HepG2 (cell line): ENCODE measurements at regions not wholly inside any gene's neighbourhood (a gene's known extent, or its start where the extent isn't known, plus 50 kb on each side); places are given as distances from the start of the nearest gene placed in this dataset.

Source experiments
- ATAC-seq: fragments of 200-7000 bp; cut with Tn5 transposase; 3 replicates; pipeline ENCODE4 v1.9.1; 2020; ENCODE audit warnings: mild to moderate bottlenecking, moderate library complexity
- BruUV-seq: library from RNA; stranded (reverse); fragments of 400-500 nt; replicated peaks from 2 replicates; lab custom pipeline; 2021; lab: Mats Ljungman, UMichigan
- CTCF ChIA-PET: fragments of 300-600 bp; formaldehyde crosslinking; extraction: SDS; loops from one replicate; lab custom pipeline; 2021; ENCODE audit warnings: low total read pairs, inconsistent platforms, low intra/inter-chr PET ratio; lab: Yijun Ruan, JAX
- POLR2A ChIA-PET: fragments of 350-600 bp; sonication (Branson Sonifier 250); formaldehyde crosslinking; loops from one replicate; lab custom pipeline; 2020; ENCODE audit warnings: antibody characterized with exemption, inconsistent platforms; lab: Yijun Ruan, JAX
- DNase-seq: peaks from one replicate; pipeline ENCODE4 v3.0.0-alpha.2; 2015; ENCODE audit warnings: low spot score
- FAIRE-seq: peaks from 3 replicates; lab custom pipeline; 2011; peaks lifted over from hg19 to GRCh38; lab: Jason Lieb, UNC
- H2AFZ ChIP-seq: one replicate; pipeline ENCODE4 v1.6.1; 2011; ENCODE audit warnings: low read length, inconsistent platforms
- H3K27ac ChIP-seq: fragments of 300-600 bp; 3 replicates; pipeline ENCODE4 v1.8.0; 2011; ENCODE audit warnings: mixed run types, mild to moderate bottlenecking, mixed read lengths, low read length, inconsistent platforms; ENCODE audit not compliant: insufficient read depth; ENCODE audit errors: extremely low read length
- H3K27me3 ChIP-seq, 2 experiments: fragments of 200-600 bp in 1 of 2; 2 replicates in 1 of 2; 3 replicates in 1 of 2; pipeline versions ENCODE4 v1.6.0 to v1.8.0; 2011; ENCODE audit warnings: low read length in 2 of 2, mild to moderate bottlenecking in 2 of 2, moderate library complexity in 2 of 2, inconsistent platforms in 1 of 2; ENCODE audit not compliant: insufficient read depth in 2 of 2, control insufficient read depth in 1 of 2
- H3K36me3 ChIP-seq, 2 experiments: fragments of 200-600 bp in 1 of 2; replicated peaks in 1 of 2; 2 replicates in 1 of 2; 3 replicates in 1 of 2; pipeline versions ENCODE4 v1.5.1 to v1.8.0; 2011; ENCODE audit warnings: low read length in 2 of 2, inconsistent platforms in 1 of 2; ENCODE audit not compliant: insufficient read depth in 2 of 2, control insufficient read depth in 1 of 2
- H3K4me1 ChIP-seq: 2 replicates; pipeline ENCODE4 v1.5.1; 2012; ENCODE audit warnings: low read length, inconsistent platforms; ENCODE audit not compliant: insufficient read depth
- H3K4me2 ChIP-seq: 2 replicates; pipeline ENCODE4 v1.6.0; 2011; ENCODE audit warnings: low read depth, low read length, inconsistent platforms
- H3K4me3 ChIP-seq, 3 experiments: fragments of 200-600 bp in 1 of 3; sonication (generic), shearing (Covaris generic) in 1 of 3; replicated peaks in 1 of 3; 2 replicates each; pipeline ENCODE4 v1.5.1; 2011 to 2016; ENCODE audit warnings: low read length in 3 of 3, inconsistent platforms in 2 of 3, low read depth in 2 of 3, mild to moderate bottlenecking in 2 of 3, control low read depth in 1 of 3, mixed read lengths in 1 of 3; ENCODE audit not compliant: insufficient read depth in 1 of 3
- H3K79me2 ChIP-seq: one replicate; pipeline ENCODE4 v1.6.1; 2011; ENCODE audit warnings: low read length, inconsistent platforms; ENCODE audit not compliant: insufficient read depth
- H3K9ac ChIP-seq: 2 replicates; pipeline ENCODE4 v1.6.0; 2011; ENCODE audit warnings: mild to moderate bottlenecking, low read depth, low read length, inconsistent platforms; ENCODE audit not compliant: insufficient read depth
- H3K9me3 ChIP-seq: 2 replicates; pipeline ENCODE4 v1.5.1; 2012; ENCODE audit warnings: mild to moderate bottlenecking, low read length
- H4K20me1 ChIP-seq: 2 replicates; pipeline ENCODE4 v1.6.0; 2011; ENCODE audit warnings: inconsistent platforms, mild to moderate bottlenecking, low read length, moderate library complexity; ENCODE audit not compliant: insufficient read depth
- ATM ChIP-seq: fragments of 450-650 bp; IDR thresholded peaks from 2 replicates; pipeline ENCODE4 v1.7.1; 2017; ENCODE audit warnings: mild to moderate bottlenecking, borderline replicate concordance
- CCDC6 ChIP-seq: sonication (generic); formaldehyde crosslinking; IDR thresholded peaks from 2 replicates; pipeline ENCODE4 v1.8.1; 2022; ENCODE audit warnings: mild to moderate bottlenecking, missing genetic modification reagents, moderate library complexity
- EZH2 ChIP-seq: conservative IDR thresholded peaks from 2 replicates; pipeline ENCODE4 v1.6.1; 2012; ENCODE audit warnings: mild to moderate bottlenecking, low read depth, low read length, moderate library complexity
- FOSL1 ChIP-seq: sonication (generic); formaldehyde crosslinking; IDR thresholded peaks from 2 replicates; pipeline ENCODE4 v1.9.0; 2021; ENCODE audit warnings: missing genetic modification reagents, borderline replicate concordance
- IRX3 ChIP-seq: sonication (generic); formaldehyde crosslinking; IDR thresholded peaks from 2 replicates; pipeline ENCODE4 v1.8.1; 2023; ENCODE audit warnings: mild to moderate bottlenecking, low read depth, missing genetic modification reagents, borderline replicate concordance
- KAT8 ChIP-seq: IDR thresholded peaks from 2 replicates; pipeline ENCODE4 v1.6.1; 2016; ENCODE audit warnings: missing genetic modification reagents, missing compliant biosample characterization
- KLF13 ChIP-seq: sonication (generic); formaldehyde crosslinking; IDR thresholded peaks from 2 replicates; pipeline ENCODE4 v1.4.0; 2020; ENCODE audit warnings: mild to moderate bottlenecking, missing genetic modification reagents
- SRSF4 ChIP-seq: fragments of 200-400 bp; formaldehyde crosslinking; IDR thresholded peaks from one replicate; pipeline ENCODE4 v1.6.1; 2018; ENCODE audit warnings: mild to moderate bottlenecking, low read depth, low read length, moderate library complexity; ENCODE audit not compliant: poor library complexity, severe bottlenecking
- ZNF44 ChIP-seq: sonication (generic); formaldehyde crosslinking; IDR thresholded peaks from 2 replicates; pipeline ENCODE4 v1.5.1; 2020; ENCODE audit warnings: mild to moderate bottlenecking, missing genetic modification reagents
- ZNF552 ChIP-seq: sonication (generic); formaldehyde crosslinking; IDR thresholded peaks from 2 replicates; pipeline ENCODE4 v1.9.0; 2022; ENCODE audit warnings: missing genetic modification reagents, mild to moderate bottlenecking, borderline replicate concordance
- WGBS: methylation state at CpG from one replicate; pipeline ENCODE4 v1.1.6; 2017; ENCODE audit warnings: low lambda C conversion rate; 5-methylcytosine and 5-hydroxymethylcytosine counted together
- in situ Hi-C: cut with HindIII; loops from 2 replicates; pipeline ENCODE4 v1.10.0; 2017; ENCODE audit warnings: low pct_unique_long_range_greater_than_20kb; ENCODE audit not compliant: extremely low pct_ligation_motif_present
- intact Hi-C: fragments of 100-400 bp; cut with micrococcal nuclease; formaldehyde crosslinking; loops from one replicate; pipeline ENCODE4 v1.10.0; 2022; ENCODE audit not compliant: unreplicated experiment
- TF ChIP-seq, protein P1 (sequence below): sonication (generic); formaldehyde crosslinking; IDR thresholded peaks from 2 replicates; pipeline ENCODE4 v1.5.0; 2020; ENCODE audit warnings: missing genetic modification reagents
- TF ChIP-seq, protein P2 (sequence below): sonication (generic); formaldehyde crosslinking; IDR thresholded peaks from 2 replicates; pipeline ENCODE4 v1.8.1; 2023; ENCODE audit warnings: mild to moderate bottlenecking, missing genetic modification reagents
- TF ChIP-seq, protein P3 (sequence below): sonication (generic); formaldehyde crosslinking; IDR thresholded peaks from 2 replicates; pipeline ENCODE4 v1.5.1; 2020; ENCODE audit warnings: missing genetic modification reagents, mild to moderate bottlenecking, borderline replicate concordance

- BruUV-seq = no TSS peak
- FAIRE-seq (no peak), ATAC-seq (no peak), DNase-seq (no peak)
- no peaks in the 10 kb centered on the region for H4K20me1 ChIP-seq
- POLR2A ChIA-PET = no interaction called here
- in situ Hi-C loops (no loop called here), intact Hi-C loops (no loop called here)
- no peak overlapping the region for H2AFZ ChIP-seq
- H3K9me3 ChIP-seq = no peaks in the 10 kb centered on the region
- H3K4me3 ChIP-seq = no peak overlapping the region
- CTCF ChIA-PET = no interaction called here
- H3K4me1 ChIP-seq = no peaks in the 10 kb centered on the region
- H3K27me3 ChIP-seq = peaks cover 0 to 9% of the 10 kb centered on the region in 2 experiments; a peak in 1 of 5 replicates
- H3K79me2 ChIP-seq = no peaks in the 10 kb centered on the region
- H3K9ac ChIP-seq = no peak overlapping the region
- no peak for TF ChIP-seq IRX3 (CRISPR knock-in tag)
- TF ChIP-seq ATM = no peak
- no peak for TF ChIP-seq EZH2
- TF ChIP-seq ZNF44 = no peak
- TF ChIP-seq, protein P1, sequence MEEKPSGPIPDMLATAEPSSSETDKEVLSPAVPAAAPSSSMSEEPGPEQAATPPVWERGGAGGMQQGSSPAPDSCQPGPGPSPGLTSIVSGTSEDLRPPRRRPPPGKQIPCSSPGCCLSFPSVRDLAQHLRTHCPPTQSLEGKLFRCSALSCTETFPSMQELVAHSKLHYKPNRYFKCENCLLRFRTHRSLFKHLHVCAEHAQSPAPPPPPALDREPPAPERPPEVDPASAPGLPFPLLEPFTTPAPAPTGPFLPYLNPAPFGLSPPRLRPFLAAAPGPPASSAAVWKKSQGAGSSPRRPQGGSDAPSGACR (CRISPR knock-in tag) = no peak
- 1% methylated on average over 2 of the region's 2 CpGs for WGBS
- no peak overlapping the region for H3K4me2 ChIP-seq
- H3K36me3 ChIP-seq = no peaks in the 10 kb centered on the region
- H3K27ac ChIP-seq = no peak overlapping the region
These were observed 69.6 kb downstream of the RDH14 start for GRCh38 chr2:18490901-18491300.

GRCh38 chr2:18487106-18487913 is 73.1 kb downstream of the RDH14 start:
- H2AFZ ChIP-seq = no peak overlapping the region
- peaks cover 2 to 9% of the 10 kb centered on the region in 2 experiments; a peak in 1 of 5 replicates for H3K27me3 ChIP-seq
- H3K9ac ChIP-seq = no peak overlapping the region
- H3K79me2 ChIP-seq = no peaks in the 10 kb centered on the region
- in situ Hi-C loops (no loop called here), intact Hi-C loops (no loop called here)
- POLR2A ChIA-PET = no interaction called here
- DNase-seq (no peak), ATAC-seq (no peak), FAIRE-seq (no peak)
- CTCF ChIA-PET = no interaction called here
- no peaks in the 10 kb centered on the region for H3K4me1 ChIP-seq
- H3K9me3 ChIP-seq = no peaks in the 10 kb centered on the region
- no peak overlapping the region for H3K27ac ChIP-seq
- H3K4me2 ChIP-seq = no peak overlapping the region
- WGBS = 0% methylated on average over 2 of the region's 2 CpGs
- no peaks in the 10 kb centered on the region for H3K36me3 ChIP-seq
- H3K4me3 ChIP-seq = no peak overlapping the region
- BruUV-seq = no TSS peak
- H4K20me1 ChIP-seq = no peaks in the 10 kb centered on the region
- no peak for TF ChIP-seq ZNF552 (CRISPR knock-in tag)
- TF ChIP-seq KAT8 = no peak
- TF ChIP-seq, protein P2, sequence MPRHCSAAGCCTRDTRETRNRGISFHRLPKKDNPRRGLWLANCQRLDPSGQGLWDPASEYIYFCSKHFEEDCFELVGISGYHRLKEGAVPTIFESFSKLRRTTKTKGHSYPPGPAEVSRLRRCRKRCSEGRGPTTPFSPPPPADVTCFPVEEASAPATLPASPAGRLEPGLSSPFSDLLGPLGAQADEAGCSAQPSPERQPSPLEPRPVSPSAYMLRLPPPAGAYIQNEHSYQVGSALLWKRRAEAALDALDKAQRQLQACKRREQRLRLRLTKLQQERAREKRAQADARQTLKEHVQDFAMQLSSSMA (CRISPR knock-in tag) = no peak
- TF ChIP-seq, protein P3, sequence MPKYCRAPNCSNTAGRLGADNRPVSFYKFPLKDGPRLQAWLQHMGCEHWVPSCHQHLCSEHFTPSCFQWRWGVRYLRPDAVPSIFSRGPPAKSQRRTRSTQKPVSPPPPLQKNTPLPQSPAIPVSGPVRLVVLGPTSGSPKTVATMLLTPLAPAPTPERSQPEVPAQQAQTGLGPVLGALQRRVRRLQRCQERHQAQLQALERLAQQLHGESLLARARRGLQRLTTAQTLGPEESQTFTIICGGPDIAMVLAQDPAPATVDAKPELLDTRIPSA = no peak
- no peak for TF ChIP-seq KLF13 (CRISPR knock-in tag)
- TF ChIP-seq FOSL1 = no peak
- TF ChIP-seq CCDC6 (CRISPR knock-in tag) = no peak
- no peak for TF ChIP-seq SRSF4
